HG03354 (cell line): ENCODE measurements at regions not wholly inside any gene's neighbourhood (a gene's known extent, or its start where the extent isn't known, plus 50 kb on each side); places are given as distances from the start of the nearest gene placed in this dataset.

Experiments used
- ATAC-seq: cut with Tn5 transposase; IDR thresholded peaks from one replicate; pipeline ENCODE4 v1.9.1; 2021; ENCODE audit warnings: mild to moderate bottlenecking; ENCODE audit not compliant: unreplicated experiment, poor library complexity, severe bottlenecking

DNA sequence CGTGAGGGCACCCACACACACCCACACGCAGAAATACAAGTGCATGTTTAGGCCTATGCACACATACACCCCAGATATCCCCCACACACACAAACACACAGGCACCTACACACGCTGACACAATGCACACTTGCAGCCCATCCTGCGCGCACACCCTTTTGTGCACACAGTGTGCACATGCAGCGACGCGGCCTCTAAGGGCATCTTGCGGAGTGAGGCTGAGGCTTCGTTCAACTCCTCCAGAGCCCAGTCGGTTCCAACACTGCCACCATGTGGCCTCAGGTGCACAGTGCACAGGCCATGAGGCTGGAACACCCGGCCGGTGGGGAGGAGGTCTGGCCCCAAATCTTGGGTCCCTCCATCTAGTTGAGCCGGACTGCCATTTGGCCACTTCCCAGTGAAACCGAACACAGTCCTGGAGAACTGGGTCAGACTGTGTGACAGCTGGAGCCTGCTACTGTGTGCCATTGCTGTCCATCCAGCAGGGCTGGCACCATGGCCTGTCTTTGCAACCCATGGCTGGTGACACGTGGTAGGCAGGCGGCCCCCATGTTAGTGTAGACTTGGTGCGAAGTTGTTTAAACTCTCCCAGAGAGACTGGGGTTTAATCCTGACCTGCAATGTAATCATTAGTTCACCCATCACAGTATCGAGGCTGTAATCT is 97.7 kb upstream of the MVB12B start:
- peak; percentile 80 for ATAC-seq

- ATAC-seq, result no peak
Observed at GRCh38 chr9:126229501-126229900, 97.1 kb upstream of the MVB12B start.

DNA sequence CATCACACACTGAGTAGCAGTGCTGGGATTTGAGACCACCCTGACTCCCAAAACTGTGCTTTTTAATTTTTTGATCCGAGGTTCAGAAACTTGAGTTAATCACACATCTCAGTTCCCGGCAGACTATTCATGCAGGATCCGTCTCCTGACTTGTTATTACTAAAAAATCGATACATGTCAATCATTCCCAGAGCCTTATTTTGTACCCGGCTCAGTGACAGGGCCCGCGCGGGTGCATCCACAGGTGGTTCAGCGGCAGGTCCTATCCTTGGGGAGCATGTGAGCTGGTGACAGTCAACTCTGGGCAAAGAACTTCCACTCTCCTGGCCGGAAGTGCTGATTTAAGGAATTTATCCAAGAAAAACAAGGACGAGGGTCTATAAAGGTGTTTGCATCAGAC is 95.9 kb upstream of the MVB12B start:
- no peak for ATAC-seq

DNA sequence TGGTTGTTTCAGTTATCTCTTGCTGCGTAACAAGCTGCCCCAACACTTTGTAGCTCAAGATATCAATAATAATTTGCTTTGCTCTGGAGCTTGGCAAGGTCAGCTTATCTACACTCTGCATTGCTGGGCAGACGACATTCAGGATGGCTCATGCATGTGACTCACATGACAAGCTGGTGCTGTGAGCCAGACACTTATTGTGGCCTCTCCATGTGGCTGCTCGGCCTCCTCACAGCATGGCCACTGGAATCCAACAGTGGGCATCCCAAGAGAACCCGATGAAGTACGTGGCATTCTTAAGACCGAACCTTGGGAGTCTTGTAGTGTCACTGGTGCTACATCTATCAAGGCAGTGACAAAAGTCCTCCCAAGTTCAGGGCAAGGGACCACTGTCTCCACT is 94.2 kb upstream of the MVB12B start:
- no peak for ATAC-seq

- ATAC-seq, result no peak
Observed at GRCh38 chr9:126233175-126233574, 93.5 kb upstream of the MVB12B start.

GRCh38 chr9:126233913-126234525 is 92.6 kb upstream of the MVB12B start:
- no peak for ATAC-seq

DNA sequence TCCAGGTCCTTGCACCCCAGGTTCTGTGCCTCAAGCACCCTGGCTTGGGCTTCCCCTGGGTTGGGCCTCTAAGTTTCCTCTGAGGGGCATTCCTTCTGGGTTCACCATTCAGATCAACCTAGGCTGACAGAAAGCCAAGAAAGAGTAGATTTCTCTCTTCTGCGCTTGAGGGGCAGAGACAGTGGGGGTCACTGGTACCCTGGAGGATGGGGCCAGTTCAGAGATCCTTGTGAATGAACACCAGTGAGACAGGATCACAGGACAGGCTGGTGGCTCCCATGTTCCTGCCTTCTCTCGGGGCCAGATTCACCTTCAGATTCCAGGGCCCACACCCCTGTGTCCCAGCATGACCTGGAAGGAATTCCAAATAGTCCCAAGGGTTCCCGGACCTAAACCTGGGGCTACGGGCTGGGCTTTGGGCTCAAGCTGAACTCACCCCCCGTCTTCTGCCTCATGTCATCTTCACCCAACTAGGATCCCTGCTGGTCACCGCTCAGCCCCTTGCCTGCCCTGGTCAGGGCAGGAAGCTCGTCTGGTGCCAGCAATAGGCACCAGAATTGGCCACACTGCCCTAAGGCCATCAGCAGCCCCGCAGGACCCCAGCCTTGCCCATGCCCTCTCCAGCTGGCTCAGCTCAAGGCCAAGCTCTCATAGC is 91.8 kb upstream of the MVB12B start:
- no peak for ATAC-seq

DNA sequence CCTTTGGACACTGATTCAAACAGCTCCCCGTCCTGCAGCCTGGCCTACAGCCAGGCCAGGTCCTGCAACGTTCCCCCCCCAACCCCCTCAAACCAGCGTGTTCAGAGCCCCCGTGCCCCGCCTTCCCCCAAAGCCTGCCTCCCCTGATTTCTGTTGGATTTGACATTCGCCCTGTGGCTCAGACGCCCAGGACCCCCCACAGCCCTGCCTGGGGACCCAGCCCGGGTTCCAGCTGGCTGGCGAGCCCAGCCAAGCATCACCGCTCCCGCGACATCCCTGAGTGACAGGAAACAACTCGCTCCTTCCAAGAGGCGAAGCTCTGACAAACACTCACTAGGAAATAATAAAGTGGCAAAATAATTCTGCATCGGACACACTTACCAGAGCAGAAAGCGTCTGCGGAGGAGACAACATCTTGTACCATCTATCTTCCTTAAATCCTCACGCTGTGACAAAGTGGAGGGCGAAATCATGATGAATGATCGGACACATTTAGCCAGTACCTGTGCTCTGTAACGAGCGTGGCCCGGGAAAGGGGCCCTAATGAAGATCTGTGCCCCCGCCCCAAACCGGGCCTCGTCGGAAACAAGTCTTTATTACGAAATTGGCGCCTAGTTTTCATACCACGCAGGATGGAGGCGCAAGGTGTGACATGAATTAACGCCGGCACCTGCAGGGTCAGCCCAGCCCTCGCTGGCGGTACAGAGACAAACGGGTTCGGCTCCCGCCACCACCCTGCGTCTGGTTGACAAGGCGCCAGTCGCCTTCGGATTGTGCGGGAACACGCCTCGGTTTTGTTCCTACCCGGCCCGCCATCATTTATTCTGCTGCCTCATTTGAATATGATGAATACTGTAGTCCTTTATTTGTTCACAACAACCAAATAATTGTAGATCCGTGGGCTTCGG is 91.0 kb upstream of the MVB12B start:
- ATAC-seq, result no peak

DNA sequence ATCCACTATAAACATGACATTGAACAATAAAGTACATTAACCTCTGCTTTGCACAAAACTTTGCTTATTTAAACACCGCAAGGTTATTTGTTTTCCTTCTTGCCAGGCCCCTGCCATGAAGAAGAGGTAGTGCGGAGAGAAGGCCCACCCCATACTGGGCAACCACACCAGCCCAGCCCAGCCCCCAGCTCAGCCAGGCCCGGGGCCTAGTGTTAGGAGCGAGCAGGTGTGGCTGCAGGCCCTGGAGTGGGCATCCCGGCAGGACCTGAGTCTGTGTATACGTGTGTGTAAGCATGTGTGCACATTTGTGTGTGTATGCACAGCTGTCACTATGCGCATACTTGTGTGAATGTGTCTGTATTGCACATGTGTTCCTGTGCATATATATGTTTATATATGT is 90.4 kb upstream of the MVB12B start:
- ATAC-seq, result no peak

GRCh38 chr9:126238415-126238814 is 88.2 kb upstream of the MVB12B start:
- ATAC-seq, result no peak

DNA sequence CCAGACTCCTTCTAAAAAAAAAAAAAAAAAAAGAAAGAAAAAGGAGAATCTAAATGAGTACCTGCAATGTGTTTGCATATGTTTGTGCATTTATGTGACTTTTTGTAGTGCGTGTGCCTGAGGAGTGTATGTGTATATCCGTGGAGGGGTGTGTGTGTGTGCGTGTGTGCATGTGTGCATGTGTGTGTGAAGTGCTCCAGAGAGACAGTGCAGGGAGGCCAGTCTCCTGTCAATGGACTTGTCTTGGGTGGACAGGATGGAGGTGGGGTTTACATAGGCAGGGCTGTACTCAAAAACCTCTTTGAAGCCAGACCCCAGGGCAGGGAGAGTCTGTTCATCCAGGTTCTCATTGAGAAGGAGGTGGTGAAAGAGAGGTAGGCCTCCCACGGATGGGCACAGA is 87.1 kb upstream of the MVB12B start:
- ATAC-seq, result no peak

- ATAC-seq, result no peak
Observed at GRCh38 chr9:126240835-126241234, 85.8 kb upstream of the MVB12B start.

GRCh38 chr9:126248680-126249079 is 77.9 kb upstream of the MVB12B start:
- no peak for ATAC-seq

DNA sequence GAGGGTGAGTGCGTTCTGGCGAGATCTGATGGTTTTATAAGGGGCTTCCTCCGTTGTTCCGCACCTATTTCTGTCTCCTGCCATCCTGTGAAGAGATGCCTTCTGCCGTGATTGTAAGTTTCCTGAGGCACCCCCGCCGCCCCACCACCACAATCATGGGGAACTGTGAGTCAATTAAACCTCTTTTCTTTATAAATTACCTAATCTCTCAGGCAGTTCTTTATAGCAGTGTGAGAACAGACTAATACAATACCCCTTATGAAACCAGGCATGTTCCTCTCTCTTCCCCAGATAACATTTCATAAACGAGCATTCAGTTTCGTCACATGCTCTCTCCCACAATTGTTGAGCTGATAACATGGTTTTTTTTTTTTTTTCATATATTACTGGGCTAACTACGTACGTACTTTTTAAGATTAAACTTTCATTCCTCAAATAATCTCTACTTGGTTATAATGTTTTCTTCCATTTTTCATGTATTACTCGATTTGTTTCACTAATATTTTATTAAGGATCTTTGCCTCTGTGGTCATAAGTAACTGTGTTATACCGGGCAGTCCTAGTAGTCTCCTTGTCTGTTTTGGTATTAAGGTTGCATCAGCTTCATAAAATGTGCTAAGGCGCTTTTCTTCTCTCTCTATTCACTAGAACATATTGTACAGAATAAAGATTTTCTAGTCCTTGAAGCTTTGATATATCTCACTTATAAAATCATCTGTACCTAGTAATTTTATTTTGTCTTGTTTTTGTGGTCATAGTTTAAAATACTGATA is 64.9 kb upstream of the MVB12B start:
- no peak for ATAC-seq

- ATAC-seq, result no peak
Observed at GRCh38 chr9:126262738-126263137, 63.9 kb upstream of the MVB12B start.

DNA sequence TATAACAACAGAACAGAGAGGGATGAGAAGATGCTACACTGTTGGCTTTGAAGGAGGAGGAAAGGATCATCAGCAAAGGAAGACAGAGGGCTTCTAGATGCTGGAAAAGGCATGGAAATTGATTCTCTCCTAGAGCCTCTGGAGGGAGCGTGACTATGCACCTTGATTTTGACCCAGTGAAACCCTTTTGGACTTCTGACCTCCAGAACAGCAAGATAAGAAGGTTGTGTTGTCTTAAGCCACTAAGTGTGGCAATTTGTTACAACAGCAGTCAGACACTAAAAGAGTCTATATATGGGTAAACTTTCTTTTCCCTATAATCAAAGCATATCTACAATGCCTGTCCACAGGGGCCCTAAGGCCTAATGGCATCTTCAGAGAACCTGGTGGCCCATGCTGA is 56.1 kb upstream of the MVB12B start:
- ATAC-seq, result no peak

- ATAC-seq, result no peak
Observed at GRCh38 chr9:126275386-126276001, 51.1 kb upstream of the MVB12B start.

- ATAC-seq, result no peak
Observed at GRCh38 chr9:126276056-126276728, 50.4 kb upstream of the MVB12B start.
